ENCODE measurements at regions not wholly inside any gene's neighbourhood (a gene's known extent, or its start where the extent isn't known, plus 50 kb on each side); places are given as distances from the start of the nearest gene placed in this dataset.

DNA sequence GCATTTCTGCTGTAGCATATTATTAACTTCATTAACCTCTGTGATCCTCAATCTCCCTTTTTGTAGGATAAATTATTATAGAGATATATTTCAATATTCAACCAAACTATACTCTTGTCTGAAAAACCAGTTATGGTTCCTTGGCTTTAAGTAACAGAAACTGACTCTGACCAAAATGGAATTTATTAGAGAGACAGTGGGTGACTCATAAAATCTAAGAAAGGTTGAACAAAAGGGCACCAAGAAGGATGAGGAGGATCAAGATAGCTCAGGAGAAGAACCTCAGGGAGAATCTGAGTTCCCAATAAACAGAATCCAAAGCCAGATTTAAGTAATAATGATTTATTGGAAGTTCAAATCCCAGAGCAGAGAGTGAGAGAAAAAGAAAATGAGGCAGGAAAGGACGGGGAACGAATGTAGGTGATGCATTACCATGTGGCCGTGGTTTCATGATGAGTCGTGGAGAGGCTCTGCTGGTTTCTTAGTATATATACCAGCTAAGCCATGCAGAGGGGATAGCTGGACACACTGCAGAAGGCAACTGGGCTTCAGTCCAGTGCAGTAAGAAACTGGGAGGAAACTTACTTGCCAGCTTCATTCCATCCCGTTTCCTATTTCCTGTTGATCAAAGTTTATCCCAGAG lies 151.5 kb upstream of the GOT2 start:
- H3K4me1 Mint-ChIP-seq = no peaks in the 10 kb centered on the region

DNA sequence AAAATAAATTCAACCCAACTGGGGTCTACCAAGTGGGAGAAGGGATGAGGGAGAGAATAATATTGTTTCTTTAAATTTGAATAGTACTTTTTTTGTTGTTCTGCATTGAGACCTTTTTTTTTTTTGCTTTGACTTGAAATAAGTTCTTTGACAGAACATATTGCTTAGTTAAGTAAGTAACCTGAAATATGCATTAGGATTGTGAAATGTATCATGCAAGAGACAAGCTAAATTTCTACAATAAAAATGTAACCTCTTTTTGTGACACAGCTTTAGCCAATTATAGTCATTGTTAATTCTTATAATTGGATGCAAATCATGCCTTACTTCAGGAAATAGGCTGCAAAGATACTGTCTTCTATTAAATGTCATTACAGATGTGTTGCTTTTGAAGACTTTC lies 150.0 kb upstream of the GOT2 start:
- Mint-ChIP-seq H3K9me3 (peaks cover 15% of the 10 kb centered on the region), H3K27ac (no peak overlapping the region), H3K4me1 (no peaks in the 10 kb centered on the region), H3K4me3 (no peak overlapping the region), H3K36me3 (ENCODE audit: low read depth) (peaks cover 14% of the 10 kb centered on the region), H3K27me3 (ENCODE audit: insufficient read depth, low read depth, poor library complexity) (peaks cover 2% of the 10 kb centered on the region)
- no peaks in the 10 kb centered on the region for H3K79me2 ChIP-seq (replicated peaks; ENCODE audit: insufficient read depth)
- no peak overlapping the region for H3K27ac ChIP-seq (ENCODE audit: low read depth)
- H3K4me1 ChIP-seq (ENCODE audit: insufficient read depth) = no peaks in the 10 kb centered on the region
- H3K9me2 ChIP-seq (ENCODE audit: insufficient read depth) = no peaks in the 10 kb centered on the region; the same call in 1 of the 2 replicates
- H2AFZ ChIP-seq = no peak overlapping the region
- no peak overlapping the region for H3K4me3 ChIP-seq
- H4K20me1 ChIP-seq (replicated peaks; ENCODE audit: insufficient read depth) = no peaks in the 10 kb centered on the region
- ATAC-seq = no peak
- no peaks in the 10 kb centered on the region for H3K27me3 ChIP-seq (ENCODE audit: insufficient read depth)
- no peaks in the 10 kb centered on the region for H3F3A ChIP-seq (replicated peaks; ENCODE audit: low read depth)
- no peak for DNase-seq (ENCODE audit: low spot score)
- H3K4me2 ChIP-seq = no peak overlapping the region
- H3K36me3 ChIP-seq (ENCODE audit: insufficient read depth) = peaks cover 3% of the 10 kb centered on the region
- TF ChIP-seq, protein P1, sequence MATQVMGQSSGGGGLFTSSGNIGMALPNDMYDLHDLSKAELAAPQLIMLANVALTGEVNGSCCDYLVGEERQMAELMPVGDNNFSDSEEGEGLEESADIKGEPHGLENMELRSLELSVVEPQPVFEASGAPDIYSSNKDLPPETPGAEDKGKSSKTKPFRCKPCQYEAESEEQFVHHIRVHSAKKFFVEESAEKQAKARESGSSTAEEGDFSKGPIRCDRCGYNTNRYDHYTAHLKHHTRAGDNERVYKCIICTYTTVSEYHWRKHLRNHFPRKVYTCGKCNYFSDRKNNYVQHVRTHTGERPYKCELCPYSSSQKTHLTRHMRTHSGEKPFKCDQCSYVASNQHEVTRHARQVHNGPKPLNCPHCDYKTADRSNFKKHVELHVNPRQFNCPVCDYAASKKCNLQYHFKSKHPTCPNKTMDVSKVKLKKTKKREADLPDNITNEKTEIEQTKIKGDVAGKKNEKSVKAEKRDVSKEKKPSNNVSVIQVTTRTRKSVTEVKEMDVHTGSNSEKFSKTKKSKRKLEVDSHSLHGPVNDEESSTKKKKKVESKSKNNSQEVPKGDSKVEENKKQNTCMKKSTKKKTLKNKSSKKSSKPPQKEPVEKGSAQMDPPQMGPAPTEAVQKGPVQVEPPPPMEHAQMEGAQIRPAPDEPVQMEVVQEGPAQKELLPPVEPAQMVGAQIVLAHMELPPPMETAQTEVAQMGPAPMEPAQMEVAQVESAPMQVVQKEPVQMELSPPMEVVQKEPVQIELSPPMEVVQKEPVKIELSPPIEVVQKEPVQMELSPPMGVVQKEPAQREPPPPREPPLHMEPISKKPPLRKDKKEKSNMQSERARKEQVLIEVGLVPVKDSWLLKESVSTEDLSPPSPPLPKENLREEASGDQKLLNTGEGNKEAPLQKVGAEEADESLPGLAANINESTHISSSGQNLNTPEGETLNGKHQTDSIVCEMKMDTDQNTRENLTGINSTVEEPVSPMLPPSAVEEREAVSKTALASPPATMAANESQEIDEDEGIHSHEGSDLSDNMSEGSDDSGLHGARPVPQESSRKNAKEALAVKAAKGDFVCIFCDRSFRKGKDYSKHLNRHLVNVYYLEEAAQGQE (IDR thresholded peaks at IDR 0.05; ENCODE audit: unreplicated experiment) = no peak
- TF ChIP-seq, protein P2, sequence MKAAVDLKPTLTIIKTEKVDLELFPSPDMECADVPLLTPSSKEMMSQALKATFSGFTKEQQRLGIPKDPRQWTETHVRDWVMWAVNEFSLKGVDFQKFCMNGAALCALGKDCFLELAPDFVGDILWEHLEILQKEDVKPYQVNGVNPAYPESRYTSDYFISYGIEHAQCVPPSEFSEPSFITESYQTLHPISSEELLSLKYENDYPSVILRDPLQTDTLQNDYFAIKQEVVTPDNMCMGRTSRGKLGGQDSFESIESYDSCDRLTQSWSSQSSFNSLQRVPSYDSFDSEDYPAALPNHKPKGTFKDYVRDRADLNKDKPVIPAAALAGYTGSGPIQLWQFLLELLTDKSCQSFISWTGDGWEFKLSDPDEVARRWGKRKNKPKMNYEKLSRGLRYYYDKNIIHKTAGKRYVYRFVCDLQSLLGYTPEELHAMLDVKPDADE (IDR thresholded peaks at IDR 0.05) = no peak
- TF ChIP-seq, protein P3, sequence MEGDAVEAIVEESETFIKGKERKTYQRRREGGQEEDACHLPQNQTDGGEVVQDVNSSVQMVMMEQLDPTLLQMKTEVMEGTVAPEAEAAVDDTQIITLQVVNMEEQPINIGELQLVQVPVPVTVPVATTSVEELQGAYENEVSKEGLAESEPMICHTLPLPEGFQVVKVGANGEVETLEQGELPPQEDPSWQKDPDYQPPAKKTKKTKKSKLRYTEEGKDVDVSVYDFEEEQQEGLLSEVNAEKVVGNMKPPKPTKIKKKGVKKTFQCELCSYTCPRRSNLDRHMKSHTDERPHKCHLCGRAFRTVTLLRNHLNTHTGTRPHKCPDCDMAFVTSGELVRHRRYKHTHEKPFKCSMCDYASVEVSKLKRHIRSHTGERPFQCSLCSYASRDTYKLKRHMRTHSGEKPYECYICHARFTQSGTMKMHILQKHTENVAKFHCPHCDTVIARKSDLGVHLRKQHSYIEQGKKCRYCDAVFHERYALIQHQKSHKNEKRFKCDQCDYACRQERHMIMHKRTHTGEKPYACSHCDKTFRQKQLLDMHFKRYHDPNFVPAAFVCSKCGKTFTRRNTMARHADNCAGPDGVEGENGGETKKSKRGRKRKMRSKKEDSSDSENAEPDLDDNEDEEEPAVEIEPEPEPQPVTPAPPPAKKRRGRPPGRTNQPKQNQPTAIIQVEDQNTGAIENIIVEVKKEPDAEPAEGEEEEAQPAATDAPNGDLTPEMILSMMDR (conservative IDR thresholded peaks at IDR 0.05; ENCODE audit: low read depth in 2 of 2) = no peak
- no peak for TF ChIP-seq ZNF114 (CRISPR knock-in tag; IDR thresholded peaks at IDR 0.05)
- TF ChIP-seq CREB1 (CRISPR knock-in tag; IDR thresholded peaks at IDR 0.05; ENCODE audit: low read depth) = no peak
- no peak for TF ChIP-seq EZH2 (IDR thresholded peaks at IDR 0.05; ENCODE audit: low read depth, unreplicated experiment)

More for the DNA sequence above, 151.5 kb upstream of the GOT2 start:
- Histone ChIP-seq H3K36me3 (ENCODE audit: insufficient read depth) (no peaks in the 10 kb centered on the region), H2AFZ (no peak overlapping the region), H3K4me3 (no peak overlapping the region), H3K79me2 (replicated peaks; ENCODE audit: insufficient read depth) (no peaks in the 10 kb centered on the region), H3K27ac (ENCODE audit: low read depth) (no peak overlapping the region), H3K9me2 (ENCODE audit: insufficient read depth) (no peaks in the 10 kb centered on the region), H3K4me2 (no peak overlapping the region), H3F3A (replicated peaks; ENCODE audit: low read depth) (no peaks in the 10 kb centered on the region), H3K4me1 (ENCODE audit: insufficient read depth) (no peaks in the 10 kb centered on the region), H3K27me3 (ENCODE audit: insufficient read depth) (no peaks in the 10 kb centered on the region), H4K20me1 (replicated peaks; ENCODE audit: insufficient read depth) (no peaks in the 10 kb centered on the region)
- no peak for ATAC-seq
- Mint-ChIP-seq H3K4me3 (no peak overlapping the region), H3K9me3 (no peaks in the 10 kb centered on the region), H3K36me3 (ENCODE audit: low read depth) (no peaks in the 10 kb centered on the region), H3K27me3 (ENCODE audit: insufficient read depth, low read depth, poor library complexity) (no peaks in the 10 kb centered on the region), H3K27ac (no peak overlapping the region)
- DNase-seq (ENCODE audit: low spot score) = no peak
- TF ChIP-seq, protein P1 (IDR thresholded peaks at IDR 0.05; ENCODE audit: unreplicated experiment) = no peak
- no peak for TF ChIP-seq EZH2phosphoT487 (IDR thresholded peaks at IDR 0.05; ENCODE audit: unreplicated experiment)
